A549 (cell line): ENCODE measurements at regions not wholly inside any gene's neighbourhood (a gene's known extent, or its start where the extent isn't known, plus 50 kb on each side); places are given as distances from the start of the nearest gene placed in this dataset.

Source experiments
- ATAC-seq, 2 experiments: fragments of 200-7000 bp in 1 of 2; fragments of >200 bp in 1 of 2; cut with Nextera tagmentation in 1 of 2; cut with Tn5 transposase in 1 of 2; 3 replicates each; pipeline versions ENCODE4 v1.8.0 to v1.9.1; 2018 to 2020; ENCODE audit warnings: mild to moderate bottlenecking in 1 of 2, moderate library complexity in 1 of 2
- CTCF ChIA-PET: fragments of 300-600 bp; sonication (Branson Sonifier 250); formaldehyde crosslinking; extraction: SDS; loops from one replicate; lab custom pipeline; 2021; ENCODE audit warnings: antibody characterized with exemption, inconsistent platforms; lab: Yijun Ruan, JAX
- POLR2A ChIA-PET: fragments of 350-600 bp; formaldehyde crosslinking; extraction: SDS; loops from one replicate; lab custom pipeline; 2021; ENCODE audit warnings: antibody characterized with exemption, inconsistent platforms; lab: Yijun Ruan, JAX
- DNase-seq, 2 experiments: peaks; one replicate each; pipeline versions ENCODE4 v3.0.0 to v3.0.0-alpha.2; 2011 to 2016; ENCODE audit warnings: low read depth in 1 of 2, low spot score in 1 of 2
- FAIRE-seq: peaks from 2 replicates; lab custom pipeline; 2011; peaks lifted over from hg19 to GRCh38; lab: Jason Lieb, UNC
- H3K27ac ChIP-seq, 2 experiments: fragments of >200 bp; sonication (Bioruptor Twin); formaldehyde crosslinking; 3 replicates each; pipeline ENCODE4 v1.5.1; 2016 to 2017
- H3K4me1 ChIP-seq: fragments of >200 bp; sonication (Bioruptor Twin); formaldehyde crosslinking; 3 replicates; pipeline ENCODE4 v1.6.1; 2016
- H3K4me2 ChIP-seq: fragments of >200 bp; sonication (Bioruptor Twin); formaldehyde crosslinking; 3 replicates; pipeline ENCODE4 v1.6.1; 2016
- H3K4me3 ChIP-seq: fragments of >200 bp; sonication (Bioruptor Twin); formaldehyde crosslinking; 3 replicates; pipeline ENCODE4 v1.5.1; 2016
- H3K9me3 ChIP-seq: fragments of >200 bp; sonication (Bioruptor Twin); formaldehyde crosslinking; 3 replicates; pipeline ENCODE4 v1.6.1; 2016
- BCL3 ChIP-seq: fragments of >200 bp; sonication (Bioruptor Twin); formaldehyde crosslinking; IDR thresholded peaks from 3 replicates; pipeline ENCODE4 v1.6.1; 2016
- CBX2 ChIP-seq: fragments of 200-600 bp; sonication (generic); IDR thresholded peaks from 2 replicates; pipeline ENCODE4 v1.6.1; 2016; ENCODE audit warnings: low read depth, mild to moderate bottlenecking, borderline replicate concordance
- CBX8 ChIP-seq: fragments of 200-600 bp; sonication (generic); IDR thresholded peaks from 2 replicates; pipeline ENCODE4 v1.6.1; 2016
- CEBPB ChIP-seq, 2 experiments: fragments of >200 bp in 1 of 2; sonication (Bioruptor Twin) in 1 of 2; formaldehyde crosslinking in 1 of 2; IDR thresholded peaks; 2 replicates each; pipeline ENCODE4 v1.6.1; 2012 to 2016
- FOSB ChIP-seq: fragments of 250-450 bp; sonication (Bioruptor Pico); IDR thresholded peaks from 2 replicates; pipeline ENCODE4 v1.5.0; 2020; ENCODE audit warnings: mild to moderate bottlenecking, moderate library complexity
- FOSL2 ChIP-seq, 2 experiments: fragments of 450-650 bp in 1 of 2; fragments of >200 bp in 1 of 2; sonication (Bioruptor Twin) in 1 of 2; formaldehyde crosslinking; IDR thresholded peaks; 2 replicates each; pipeline versions ENCODE4 v1.5.0 to v1.6.1; 2016 to 2020; ENCODE audit warnings: mild to moderate bottlenecking in 1 of 2, moderate library complexity in 1 of 2
- FOXS1 ChIP-seq: fragments of 250-450 bp; sonication (Bioruptor Pico); IDR thresholded peaks from 2 replicates; pipeline ENCODE4 v1.5.0; 2020; ENCODE audit warnings: mild to moderate bottlenecking, moderate library complexity
- HES2 ChIP-seq: fragments of >200 bp; sonication (Bioruptor Twin); formaldehyde crosslinking; IDR thresholded peaks from 2 replicates; pipeline ENCODE4 v1.6.1; 2016
- HEYL ChIP-seq: fragments of 250-450 bp; sonication (Bioruptor Pico); IDR thresholded peaks from 2 replicates; pipeline ENCODE4 v1.8.0; 2021; ENCODE audit warnings: mild to moderate bottlenecking, moderate library complexity
- HOXA7 ChIP-seq: fragments of 250-450 bp; sonication (Bioruptor Pico); IDR thresholded peaks from 2 replicates; pipeline ENCODE4 v1.5.0; 2020; ENCODE audit warnings: mild to moderate bottlenecking, moderate library complexity
- KDM5A ChIP-seq: fragments of 200-600 bp; sonication (generic); IDR thresholded peaks from 2 replicates; pipeline ENCODE4 v1.6.1; 2016; ENCODE audit warnings: antibody characterized with exemption, mild to moderate bottlenecking
- MAX ChIP-seq: IDR thresholded peaks from 2 replicates; pipeline ENCODE4 v1.6.1; 2012
- MAZ ChIP-seq: fragments of 150-350 bp; IDR thresholded peaks from 2 replicates; pipeline ENCODE4 v1.6.1; 2014; ENCODE audit warnings: antibody characterized with exemption, low read depth, low read length, borderline replicate concordance
- MYC ChIP-seq: IDR thresholded peaks from 2 replicates; pipeline ENCODE4 v1.6.1; 2012; ENCODE audit warnings: mild to moderate bottlenecking, inconsistent platforms, low read length, improper control_type of control experiment, borderline replicate concordance
- NPAS2 ChIP-seq: fragments of 250-450 bp; sonication (Bioruptor Pico); IDR thresholded peaks from 2 replicates; pipeline ENCODE4 v1.8.0; 2022; ENCODE audit warnings: mild to moderate bottlenecking, moderate library complexity, borderline replicate concordance
- PHF8 ChIP-seq: fragments of 200-600 bp; sonication (generic); IDR thresholded peaks from 2 replicates; pipeline ENCODE4 v1.6.1; 2016; ENCODE audit warnings: low read depth, mild to moderate bottlenecking, antibody characterized with exemption, moderate library complexity, borderline replicate concordance
- POLR2AphosphoS2 ChIP-seq: conservative IDR thresholded peaks from 2 replicates; pipeline ENCODE4 v1.6.1; 2012; ENCODE audit warnings: low read length, improper control_type of control experiment, inconsistent platforms
- RAD21 ChIP-seq, 2 experiments: fragments of >200 bp in 1 of 2; sonication (Bioruptor Twin) in 1 of 2; formaldehyde crosslinking in 1 of 2; IDR thresholded peaks in 1 of 2; conservative IDR thresholded peaks in 1 of 2; 2 replicates in 1 of 2; 3 replicates in 1 of 2; pipeline ENCODE4 v1.6.1; 2012 to 2018; ENCODE audit warnings: inconsistent platforms in 1 of 2
- RARB ChIP-seq: fragments of 250-450 bp; sonication (Bioruptor Pico); IDR thresholded peaks from 2 replicates; pipeline ENCODE4 v1.8.0; 2021; ENCODE audit warnings: mild to moderate bottlenecking, moderate library complexity
- RFX5 ChIP-seq: fragments of 450-650 bp; IDR thresholded peaks from 2 replicates; pipeline ENCODE4 v1.7.1; 2014; ENCODE audit warnings: antibody characterized with exemption, mild to moderate bottlenecking, moderate library complexity
- SMC3 ChIP-seq: fragments of >200 bp; sonication (Bioruptor Twin); formaldehyde crosslinking; IDR thresholded peaks from 3 replicates; pipeline ENCODE4 v1.6.1; 2018; ENCODE audit warnings: inconsistent platforms
- TFCP2L1 ChIP-seq: fragments of 250-450 bp; sonication (Bioruptor Pico); IDR thresholded peaks from 2 replicates; pipeline ENCODE4 v1.5.0; 2021; ENCODE audit warnings: mild to moderate bottlenecking
- TP53 ChIP-seq: fragments of 250-450 bp; sonication (Bioruptor Pico); IDR thresholded peaks from 2 replicates; pipeline ENCODE4 v1.5.0; 2021; ENCODE audit warnings: mild to moderate bottlenecking, moderate library complexity
- ZC3H11A ChIP-seq: fragments of 450-650 bp; IDR thresholded peaks from 2 replicates; pipeline ENCODE4 v1.6.1; 2014; ENCODE audit warnings: antibody characterized with exemption, mild to moderate bottlenecking
- ZFP36 ChIP-seq: fragments of 450-650 bp; IDR thresholded peaks from 2 replicates; pipeline ENCODE4 v1.6.1; 2014; ENCODE audit warnings: borderline replicate concordance; ENCODE audit not compliant: partially characterized antibody
- ZNF302 ChIP-seq: fragments of 250-450 bp; sonication (Bioruptor Pico); IDR thresholded peaks from 2 replicates; pipeline ENCODE4 v1.9.0; 2021; ENCODE audit warnings: inconsistent platforms, mild to moderate bottlenecking, moderate library complexity
- WGBS: methylation state at CpG from one replicate; pipeline ENCODE4 v1.1.6; 2017; ENCODE audit errors: missing lambda C conversion rate; 5-methylcytosine and 5-hydroxymethylcytosine counted together
- TF ChIP-seq, protein P1 (sequence below): IDR thresholded peaks from 2 replicates; pipeline ENCODE4 v1.6.1; 2012; ENCODE audit warnings: low read depth, borderline replicate concordance
- TF ChIP-seq, protein P2 (sequence below): IDR thresholded peaks from 2 replicates; pipeline ENCODE4 v1.6.1; 2012
- TF ChIP-seq, protein P3 (sequence below): fragments of 450-650 bp; IDR thresholded peaks from 2 replicates; pipeline ENCODE4 v1.6.1; 2014; ENCODE audit warnings: antibody characterized with exemption
- TF ChIP-seq, protein P4 (sequence below): fragments of 250-450 bp; sonication (Bioruptor Pico); IDR thresholded peaks from 2 replicates; pipeline ENCODE4 v1.5.0; 2021; ENCODE audit warnings: mild to moderate bottlenecking, moderate library complexity, borderline replicate concordance

DNA sequence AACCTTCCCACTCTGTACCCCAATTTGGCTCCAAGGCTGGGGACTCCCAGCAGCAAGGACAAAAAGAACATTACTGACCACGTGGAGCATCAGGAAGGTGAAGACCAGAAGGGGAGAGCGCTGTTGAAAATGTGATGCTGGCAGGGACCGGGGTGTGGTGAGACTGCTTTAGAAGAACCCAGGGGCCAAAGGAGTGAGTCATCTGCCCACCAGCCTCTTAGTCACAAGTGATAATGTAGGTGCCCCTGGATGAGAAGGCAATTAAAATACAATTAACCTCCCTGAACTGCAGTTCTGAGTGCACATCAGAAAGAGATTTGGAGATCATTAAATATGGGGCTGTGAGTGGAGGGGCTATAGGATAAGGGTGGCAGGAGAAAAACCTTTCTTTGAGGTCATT, 366.6 kb upstream of the CCL2 start:
- H3K4me1 ChIP-seq, result no peaks in the 10 kb centered on the region
- FAIRE-seq, result no peak

DNA sequence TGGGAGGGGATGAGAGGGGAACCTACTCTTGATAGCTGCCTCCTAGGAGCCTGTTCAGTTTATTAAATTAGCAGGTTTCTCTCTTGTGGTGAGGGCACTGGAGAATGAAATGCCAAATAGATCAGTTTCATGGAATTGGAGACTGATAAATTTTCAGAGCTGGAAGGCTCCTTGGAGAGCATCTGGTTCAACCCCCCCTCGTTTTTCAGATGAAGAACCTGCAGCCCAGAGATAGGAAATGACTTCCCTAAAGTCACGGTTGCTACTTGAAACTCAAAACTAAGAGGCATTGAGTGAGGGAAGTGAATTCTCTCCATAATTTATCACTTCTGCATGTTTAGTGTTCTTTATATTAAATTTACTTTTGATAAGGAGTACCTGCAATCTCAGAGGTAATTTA, 366.0 kb upstream of the CCL2 start:
- no peak for ATAC-seq
- Histone ChIP-seq H3K9me3 (no peaks in the 10 kb centered on the region), H3K4me1 (no peaks in the 10 kb centered on the region), H3K4me2 (no peak overlapping the region), H3K4me3 (no peak overlapping the region), H3K27ac (no peak overlapping the region)
- POLR2A ChIA-PET, result no interaction called here
- CTCF ChIA-PET, result no interaction called here
- FAIRE-seq, result no peak
- no peak for DNase-seq
- 36% methylated on average over 2 of the region's 2 CpGs for WGBS
- TF ChIP-seq SMC3 (no peak), CEBPB (IDR thresholded peaks at IDR 0.05) (no peak), MAX (no peak), TFCP2L1 (no peak), TP53 (no peak), RARB (CRISPR knock-in tag) (no peak), MYC (no peak), NPAS2 (no peak), FOSB (no peak), PHF8 (no peak), RFX5 (no peak), HES2 (no peak), ZNF302 (CRISPR knock-in tag) (no peak), FOSL2 (IDR thresholded peaks at IDR 0.05) (no peak), FOSL2 (CRISPR knock-in tag; IDR thresholded peaks at IDR 0.05) (no peak), RAD21 (conservative IDR thresholded peaks at IDR 0.05 in 1 of 2, IDR thresholded peaks at IDR 0.05 in 1 of 2) (no peak)
- TF ChIP-seq, protein P1, sequence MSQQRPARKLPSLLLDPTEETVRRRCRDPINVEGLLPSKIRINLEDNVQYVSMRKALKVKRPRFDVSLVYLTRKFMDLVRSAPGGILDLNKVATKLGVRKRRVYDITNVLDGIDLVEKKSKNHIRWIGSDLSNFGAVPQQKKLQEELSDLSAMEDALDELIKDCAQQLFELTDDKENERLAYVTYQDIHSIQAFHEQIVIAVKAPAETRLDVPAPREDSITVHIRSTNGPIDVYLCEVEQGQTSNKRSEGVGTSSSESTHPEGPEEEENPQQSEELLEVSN, result no peak
- TF ChIP-seq, protein P2, sequence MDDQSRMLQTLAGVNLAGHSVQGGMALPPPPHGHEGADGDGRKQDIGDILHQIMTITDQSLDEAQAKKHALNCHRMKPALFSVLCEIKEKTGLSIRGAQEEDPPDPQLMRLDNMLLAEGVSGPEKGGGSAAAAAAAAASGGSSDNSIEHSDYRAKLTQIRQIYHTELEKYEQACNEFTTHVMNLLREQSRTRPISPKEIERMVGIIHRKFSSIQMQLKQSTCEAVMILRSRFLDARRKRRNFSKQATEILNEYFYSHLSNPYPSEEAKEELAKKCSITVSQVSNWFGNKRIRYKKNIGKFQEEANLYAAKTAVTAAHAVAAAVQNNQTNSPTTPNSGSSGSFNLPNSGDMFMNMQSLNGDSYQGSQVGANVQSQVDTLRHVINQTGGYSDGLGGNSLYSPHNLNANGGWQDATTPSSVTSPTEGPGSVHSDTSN, result no peak
- TF ChIP-seq, protein P3, sequence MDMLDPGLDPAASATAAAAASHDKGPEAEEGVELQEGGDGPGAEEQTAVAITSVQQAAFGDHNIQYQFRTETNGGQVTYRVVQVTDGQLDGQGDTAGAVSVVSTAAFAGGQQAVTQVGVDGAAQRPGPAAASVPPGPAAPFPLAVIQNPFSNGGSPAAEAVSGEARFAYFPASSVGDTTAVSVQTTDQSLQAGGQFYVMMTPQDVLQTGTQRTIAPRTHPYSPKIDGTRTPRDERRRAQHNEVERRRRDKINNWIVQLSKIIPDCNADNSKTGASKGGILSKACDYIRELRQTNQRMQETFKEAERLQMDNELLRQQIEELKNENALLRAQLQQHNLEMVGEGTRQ, result no peak

More for the DNA sequence above, 366.6 kb upstream of the CCL2 start:
- WGBS, result 27% methylated on average over 3 of the region's 3 CpGs
- TF ChIP-seq ZC3H11A (no peak), POLR2AphosphoS2 (no peak), BCL3 (no peak), RAD21 (conservative IDR thresholded peaks at IDR 0.05 in 1 of 2, IDR thresholded peaks at IDR 0.05 in 1 of 2) (no peak), SMC3 (no peak), CBX8 (no peak), CBX2 (no peak), MAZ (no peak), PHF8 (no peak), FOXS1 (CRISPR knock-in tag) (no peak), KDM5A (no peak), HEYL (CRISPR knock-in tag) (no peak), HOXA7 (CRISPR knock-in tag) (no peak), ZFP36 (no peak), TP53 (no peak)
- TF ChIP-seq, protein P2, result no peak
- TF ChIP-seq, protein P4, sequence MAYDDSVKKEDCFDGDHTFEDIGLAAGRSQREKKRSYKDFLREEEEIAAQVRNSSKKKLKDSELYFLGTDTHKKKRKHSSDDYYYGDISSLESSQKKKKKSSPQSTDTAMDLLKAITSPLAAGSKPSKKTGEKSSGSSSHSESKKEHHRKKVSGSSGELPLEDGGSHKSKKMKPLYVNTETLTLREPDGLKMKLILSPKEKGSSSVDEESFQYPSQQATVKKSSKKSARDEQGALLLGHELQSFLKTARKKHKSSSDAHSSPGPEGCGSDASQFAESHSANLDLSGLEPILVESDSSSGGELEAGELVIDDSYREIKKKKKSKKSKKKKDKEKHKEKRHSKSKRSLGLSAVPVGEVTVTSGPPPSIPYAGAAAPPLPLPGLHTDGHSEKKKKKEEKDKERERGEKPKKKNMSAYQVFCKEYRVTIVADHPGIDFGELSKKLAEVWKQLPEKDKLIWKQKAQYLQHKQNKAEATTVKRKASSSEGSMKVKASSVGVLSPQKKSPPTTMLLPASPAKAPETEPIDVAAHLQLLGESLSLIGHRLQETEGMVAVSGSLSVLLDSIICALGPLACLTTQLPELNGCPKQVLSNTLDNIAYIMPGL (CRISPR knock-in tag), result no peak
- TF ChIP-seq, protein P3, result no peak
- DNase-seq, result no peak
- POLR2A ChIA-PET, result no interaction called here
- CTCF ChIA-PET, result interaction anchor here (0.6 kb wide), 1 partner anchor 20 kb away, joined by 3 read pairs; no protein-coding TSS in a partner anchor
- Histone ChIP-seq H3K27ac (no peak overlapping the region), H3K9me3 (no peaks in the 10 kb centered on the region), H3K4me3 (no peak overlapping the region), H3K4me2 (no peak overlapping the region)
- no peak for ATAC-seq
